Panc1 (cell line): ENCODE measurements at regions not wholly inside any gene's neighbourhood (a gene's known extent, or its start where the extent isn't known, plus 50 kb on each side); places are given as distances from the start of the nearest gene placed in this dataset.

ENCODE experiments used
- ATAC-seq: fragments of 200-7000 bp; cut with Tn5 transposase; 2 replicates; pipeline ENCODE4 v1.9.1; 2020; ENCODE audit warnings: mild to moderate bottlenecking, moderate library complexity
- BruUV-seq: library from RNA; stranded (reverse); fragments of 400-500 nt; replicated peaks from 2 replicates; lab custom pipeline; 2021; lab: Mats Ljungman, UMichigan
- CTCF ChIA-PET: fragments of 300-600 bp; sonication (Branson Sonifier 250); formaldehyde crosslinking; loops from one replicate; lab custom pipeline; 2022; ENCODE audit warnings: antibody characterized with exemption; lab: Charles Lee
- POLR2A ChIA-PET: fragments of 300-600 bp; sonication (Branson Sonifier 250); formaldehyde crosslinking; loops from one replicate; lab custom pipeline; 2022; ENCODE audit warnings: antibody characterized with exemption; lab: Charles Lee
- DNase-seq: peaks from one replicate; pipeline ENCODE4 v3.0.0-alpha.2; 2010; ENCODE audit warnings: low read depth, low spot score
- H3K27ac ChIP-seq: 2 replicates; pipeline ENCODE4 v1.5.1; 2011; ENCODE audit warnings: mild to moderate bottlenecking, low read length, inconsistent platforms
- H3K27me3 ChIP-seq: fragments of 200-500 bp; sonication (Bioruptor generic); 2 replicates; pipeline ENCODE4 v1.6.0; 2014; ENCODE audit warnings: low read length, inconsistent platforms; ENCODE audit not compliant: control insufficient read depth, insufficient read depth
- H3K36me3 ChIP-seq: fragments of 200-500 bp; sonication (Bioruptor generic); 2 replicates; pipeline ENCODE4 v1.5.1; 2014; ENCODE audit warnings: inconsistent platforms, mild to moderate bottlenecking, low read length, moderate library complexity; ENCODE audit not compliant: control insufficient read depth, insufficient read depth
- H3K4me1 ChIP-seq: 2 replicates; pipeline ENCODE4 v1.5.1; 2011; ENCODE audit warnings: inconsistent platforms, mild to moderate bottlenecking, low read length, moderate library complexity; ENCODE audit not compliant: control insufficient read depth, insufficient read depth
- H3K4me3 ChIP-seq, 2 experiments: 2 replicates each; pipeline ENCODE4 v1.5.1; 2011 to 2012; ENCODE audit warnings: low read depth in 2 of 2, low read length in 2 of 2, mild to moderate bottlenecking in 2 of 2, inconsistent platforms in 1 of 2, moderate library complexity in 1 of 2
- H3K9me3 ChIP-seq: fragments of 200-500 bp; sonication (Bioruptor generic); 2 replicates; pipeline ENCODE4 v1.5.1; 2014; ENCODE audit warnings: low read depth, mild to moderate bottlenecking, inconsistent platforms, low read length, moderate library complexity; ENCODE audit not compliant: control insufficient read depth, insufficient read depth
- POLR2AphosphoS5 ChIP-seq: IDR thresholded peaks from 2 replicates; pipeline ENCODE4 v1.6.1; 2012; ENCODE audit warnings: mild to moderate bottlenecking, low read depth, low read length, moderate library complexity
- SIN3A ChIP-seq: IDR thresholded peaks from 2 replicates; pipeline ENCODE4 v1.6.1; 2012; ENCODE audit warnings: low read depth, mild to moderate bottlenecking, low read length, moderate library complexity, borderline replicate concordance; ENCODE audit not compliant: insufficient read depth
- TCF7L2 ChIP-seq: IDR thresholded peaks from 2 replicates; pipeline ENCODE4 v1.6.1; 2011; ENCODE audit warnings: mild to moderate bottlenecking, low read depth, low read length, inconsistent platforms
- in situ Hi-C: cut with HindIII; loops from 2 replicates; pipeline ENCODE4 v1.10.0; 2016; ENCODE audit warnings: low sequenced_read_pairs, low pct_unique_long_range_greater_than_20kb
- intact Hi-C: fragments of 100-400 bp; cut with micrococcal nuclease; formaldehyde crosslinking; loops from one replicate; pipeline ENCODE4 v1.10.0; 2022; ENCODE audit not compliant: unreplicated experiment
- TF ChIP-seq, protein P1 (sequence below): fragments of 450-650 bp; IDR thresholded peaks from 2 replicates; pipeline ENCODE4 v1.5.1; 2017; ENCODE audit warnings: mild to moderate bottlenecking
- TF ChIP-seq, protein P2 (sequence below), 2 experiments: IDR thresholded peaks; 2 replicates each; pipeline ENCODE4 v1.6.1; 2011 to 2012; ENCODE audit warnings: low read depth in 2 of 2, control low read depth in 1 of 2, low read length in 1 of 2, mild to moderate bottlenecking in 1 of 2, moderate library complexity in 1 of 2; ENCODE audit not compliant: insufficient read depth in 1 of 2

- no peak for DNase-seq
- no peak overlapping the region for H3K4me3 ChIP-seq
- no peak for ATAC-seq
- H3K27ac ChIP-seq: peak overlapping the region; percentile 61; the same call in 1 of the 2 replicates
- intact Hi-C loops (loop anchor here (10.0 kb wide), 1 partner anchor 84 kb away; no protein-coding TSS in a partner anchor), in situ Hi-C loops (no loop called here)
- no peaks in the 10 kb centered on the region for H3K27me3 ChIP-seq
- CTCF ChIA-PET: no interaction called here
- TF ChIP-seq SIN3A (no peak), POLR2AphosphoS5 (no peak), TCF7L2 (no peak)
- TF ChIP-seq, protein P1, sequence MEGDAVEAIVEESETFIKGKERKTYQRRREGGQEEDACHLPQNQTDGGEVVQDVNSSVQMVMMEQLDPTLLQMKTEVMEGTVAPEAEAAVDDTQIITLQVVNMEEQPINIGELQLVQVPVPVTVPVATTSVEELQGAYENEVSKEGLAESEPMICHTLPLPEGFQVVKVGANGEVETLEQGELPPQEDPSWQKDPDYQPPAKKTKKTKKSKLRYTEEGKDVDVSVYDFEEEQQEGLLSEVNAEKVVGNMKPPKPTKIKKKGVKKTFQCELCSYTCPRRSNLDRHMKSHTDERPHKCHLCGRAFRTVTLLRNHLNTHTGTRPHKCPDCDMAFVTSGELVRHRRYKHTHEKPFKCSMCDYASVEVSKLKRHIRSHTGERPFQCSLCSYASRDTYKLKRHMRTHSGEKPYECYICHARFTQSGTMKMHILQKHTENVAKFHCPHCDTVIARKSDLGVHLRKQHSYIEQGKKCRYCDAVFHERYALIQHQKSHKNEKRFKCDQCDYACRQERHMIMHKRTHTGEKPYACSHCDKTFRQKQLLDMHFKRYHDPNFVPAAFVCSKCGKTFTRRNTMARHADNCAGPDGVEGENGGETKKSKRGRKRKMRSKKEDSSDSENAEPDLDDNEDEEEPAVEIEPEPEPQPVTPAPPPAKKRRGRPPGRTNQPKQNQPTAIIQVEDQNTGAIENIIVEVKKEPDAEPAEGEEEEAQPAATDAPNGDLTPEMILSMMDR: no peak
- TF ChIP-seq, protein P2, sequence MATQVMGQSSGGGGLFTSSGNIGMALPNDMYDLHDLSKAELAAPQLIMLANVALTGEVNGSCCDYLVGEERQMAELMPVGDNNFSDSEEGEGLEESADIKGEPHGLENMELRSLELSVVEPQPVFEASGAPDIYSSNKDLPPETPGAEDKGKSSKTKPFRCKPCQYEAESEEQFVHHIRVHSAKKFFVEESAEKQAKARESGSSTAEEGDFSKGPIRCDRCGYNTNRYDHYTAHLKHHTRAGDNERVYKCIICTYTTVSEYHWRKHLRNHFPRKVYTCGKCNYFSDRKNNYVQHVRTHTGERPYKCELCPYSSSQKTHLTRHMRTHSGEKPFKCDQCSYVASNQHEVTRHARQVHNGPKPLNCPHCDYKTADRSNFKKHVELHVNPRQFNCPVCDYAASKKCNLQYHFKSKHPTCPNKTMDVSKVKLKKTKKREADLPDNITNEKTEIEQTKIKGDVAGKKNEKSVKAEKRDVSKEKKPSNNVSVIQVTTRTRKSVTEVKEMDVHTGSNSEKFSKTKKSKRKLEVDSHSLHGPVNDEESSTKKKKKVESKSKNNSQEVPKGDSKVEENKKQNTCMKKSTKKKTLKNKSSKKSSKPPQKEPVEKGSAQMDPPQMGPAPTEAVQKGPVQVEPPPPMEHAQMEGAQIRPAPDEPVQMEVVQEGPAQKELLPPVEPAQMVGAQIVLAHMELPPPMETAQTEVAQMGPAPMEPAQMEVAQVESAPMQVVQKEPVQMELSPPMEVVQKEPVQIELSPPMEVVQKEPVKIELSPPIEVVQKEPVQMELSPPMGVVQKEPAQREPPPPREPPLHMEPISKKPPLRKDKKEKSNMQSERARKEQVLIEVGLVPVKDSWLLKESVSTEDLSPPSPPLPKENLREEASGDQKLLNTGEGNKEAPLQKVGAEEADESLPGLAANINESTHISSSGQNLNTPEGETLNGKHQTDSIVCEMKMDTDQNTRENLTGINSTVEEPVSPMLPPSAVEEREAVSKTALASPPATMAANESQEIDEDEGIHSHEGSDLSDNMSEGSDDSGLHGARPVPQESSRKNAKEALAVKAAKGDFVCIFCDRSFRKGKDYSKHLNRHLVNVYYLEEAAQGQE (IDR thresholded peaks at IDR 0.05; ENCODE audit: insufficient read depth in 1 of 2, low read depth in 2 of 2, low read length in 1 of 2): no peak
- H3K4me1 ChIP-seq: peaks cover 8% of the 10 kb centered on the region
- H3K9me3 ChIP-seq: no peaks in the 10 kb centered on the region
- no peaks in the 10 kb centered on the region for H3K36me3 ChIP-seq
- POLR2A ChIA-PET: no interaction called here
- BruUV-seq: no TSS peak
Measured at GRCh38 chr13:50228527-50228926, 213.3 kb downstream of the KCNRG start.

- Histone ChIP-seq H3K4me3 (no peak overlapping the region), H3K9me3 (no peaks in the 10 kb centered on the region), H3K27ac (peak overlapping the region; percentile 69), H3K4me1 (peaks cover 3% of the 10 kb centered on the region; the same call in 1 of the 2 replicates), H3K27me3 (no peaks in the 10 kb centered on the region), H3K36me3 (no peaks in the 10 kb centered on the region)
- TF ChIP-seq SIN3A (no peak), POLR2AphosphoS5 (no peak), TCF7L2 (no peak)
- TF ChIP-seq, protein P2 (IDR thresholded peaks at IDR 0.05; ENCODE audit: insufficient read depth in 1 of 2, low read depth in 2 of 2, low read length in 1 of 2): no peak
- TF ChIP-seq, protein P1: no peak
- intact Hi-C loops (loop anchor here (5.0 to 10.0 kb wide), 2 partner anchors 85 to 297 kb away; no protein-coding TSS in a partner anchor), in situ Hi-C loops (no loop called here)
- DNase-seq (no peak), ATAC-seq (peak; percentile 51; the same call in 1 of the 2 replicates)
- no TSS peak for BruUV-seq
- ChIA-PET CTCF (no interaction called here), POLR2A (interaction anchor here (0.7 kb wide), 1 partner anchor 111 kb away, joined by 3 read pairs; no protein-coding TSS in a partner anchor)
Measured at GRCh38 chr13:50229960-50230661, 214.9 kb downstream of the KCNRG start.
